ENCODE measurements at regions not wholly inside any gene's neighbourhood (a gene's known extent, or its start where the extent isn't known, plus 50 kb on each side); places are given as distances from the start of the nearest gene placed in this dataset.
"Not testable (repeated sequence)": the region's sequence is repeated elsewhere in the genome, so short reads cannot be mapped to it uniquely, and the experiment has no call there.

- H3K4me2 ChIP-seq (ENCODE audit: extremely low read depth, insufficient read depth, low read length), result peak overlapping the region; percentile 75
- peak overlapping the region; percentile 85 for H3K27ac ChIP-seq (ENCODE audit: insufficient read depth, low read length)
- H3K36me3 ChIP-seq (ENCODE audit: control insufficient read depth, insufficient read depth, low read length), result no peaks in the 10 kb centered on the region
- peaks cover 5% of the 10 kb centered on the region for H3K79me2 ChIP-seq (ENCODE audit: control insufficient read depth, insufficient read depth, low read length)
- H3K4me3 ChIP-seq (replicated peaks in 1 of 4; ENCODE audit: control extremely low read depth in 1 of 4, insufficient read depth in 1 of 4, low read depth in 3 of 4, low read length in 4 of 4), result peak overlapping the region; percentile 75 to 90 (median 86)
- DNase-seq (ENCODE audit: low read depth in 2 of 2), result peak; percentile 2 to 15
- H3K9me3 ChIP-seq (ENCODE audit: control insufficient read depth, insufficient read depth, low read depth, low read length), result no peaks in the 10 kb centered on the region
- H3K9ac ChIP-seq (ENCODE audit: insufficient read depth, low read length), result peak overlapping the region; percentile 97
- no peaks in the 10 kb centered on the region for H4K20me1 ChIP-seq (ENCODE audit: control insufficient read depth, extremely low read depth, insufficient read depth, low read length)
- no peak for TF ChIP-seq EZH2 (IDR thresholded peaks at IDR 0.05; ENCODE audit: low read length, missing control alignments)
- TF ChIP-seq CTCF (conservative IDR thresholded peaks at IDR 0.05 in 1 of 2, IDR thresholded peaks at IDR 0.05 in 1 of 2; ENCODE audit: low read depth in 1 of 2, low read length in 2 of 2), result no peak
- no peak overlapping the region for H2AFZ ChIP-seq (ENCODE audit: low read length)
- H3K4me1 ChIP-seq (ENCODE audit: control insufficient read depth, extremely low read depth, insufficient read depth, low read length), result peaks cover 2% of the 10 kb centered on the region
- H3K27me3 ChIP-seq (ENCODE audit: control insufficient read depth, insufficient read depth, low read length), result no peaks in the 10 kb centered on the region
Observed at GRCh38 chr7:67301667-67302066, 305.0 kb downstream of the TYW1 start.

DNA sequence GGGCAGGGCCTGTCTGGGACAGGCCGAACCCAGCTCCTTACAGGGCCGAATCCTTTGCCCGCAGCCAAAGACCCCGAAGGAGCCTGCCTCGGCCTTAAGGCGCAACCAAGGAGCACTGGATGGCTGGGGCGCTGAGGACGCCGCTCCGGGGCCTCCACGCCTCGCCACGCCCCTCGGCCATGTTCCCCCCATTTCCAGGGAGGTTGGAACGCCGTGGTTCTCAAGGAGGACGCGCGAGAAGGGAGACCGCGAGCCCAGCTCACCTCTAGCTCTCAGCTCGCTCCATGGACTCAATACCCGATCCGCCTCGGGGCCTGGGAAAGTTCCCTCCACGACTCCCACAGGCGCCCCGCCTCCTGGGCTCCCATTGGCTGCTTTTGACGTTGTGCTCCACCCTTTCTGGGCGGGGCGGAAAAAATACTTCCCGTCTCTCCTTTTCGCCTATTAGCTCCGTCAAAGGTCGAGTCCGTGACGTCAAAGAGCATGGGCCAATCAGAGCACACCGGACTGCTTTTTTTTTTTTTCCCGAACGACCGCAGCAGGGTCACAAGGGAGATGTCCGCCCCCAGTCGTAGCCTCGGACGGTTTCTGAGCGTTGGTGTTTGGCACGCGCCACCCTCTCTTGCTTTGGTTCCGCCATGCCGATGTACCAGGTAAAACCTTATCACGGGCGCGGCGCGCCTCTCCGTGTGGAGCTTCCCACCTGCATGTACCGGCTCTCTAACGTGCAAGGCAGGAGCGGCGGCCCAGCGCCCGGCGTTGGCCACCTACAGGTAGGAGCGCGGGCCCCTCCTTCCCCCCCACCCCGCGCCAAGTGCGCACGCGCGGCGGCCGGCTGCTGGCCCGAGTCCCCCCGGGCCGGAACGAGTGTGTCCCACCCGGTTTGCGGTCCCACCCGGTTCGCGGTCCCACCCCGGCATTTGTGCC is 305.7 kb downstream of the TYW1 start:
- H4K20me1 ChIP-seq (ENCODE audit: control insufficient read depth, extremely low read depth, insufficient read depth, low read length), result no peaks in the 10 kb centered on the region
- H3K9ac ChIP-seq (ENCODE audit: insufficient read depth, low read length), result peak overlapping the region; percentile 97
- H3K27ac ChIP-seq (ENCODE audit: insufficient read depth, low read length), result peak overlapping the region; percentile 85
- peak; percentile 98 to 99 for DNase-seq (ENCODE audit: low read depth in 2 of 2)
- peak overlapping the region; percentile 75 for H3K4me2 ChIP-seq (ENCODE audit: extremely low read depth, insufficient read depth, low read length)
- H3K4me3 ChIP-seq (replicated peaks in 1 of 4; ENCODE audit: control extremely low read depth in 1 of 4, insufficient read depth in 1 of 4, low read depth in 3 of 4, low read length in 4 of 4), result peak overlapping the region; percentile 76 to 90 (median 86)
- peak overlapping the region; percentile 98 for H2AFZ ChIP-seq (ENCODE audit: low read length)
- TF ChIP-seq EZH2 (IDR thresholded peaks at IDR 0.05; ENCODE audit: low read length, missing control alignments) (no peak), CTCF (conservative IDR thresholded peaks at IDR 0.05 in 1 of 2, IDR thresholded peaks at IDR 0.05 in 1 of 2; ENCODE audit: low read depth in 1 of 2, low read length in 2 of 2) (peak; percentile 19 to 21)
- H3K36me3 ChIP-seq (ENCODE audit: control insufficient read depth, insufficient read depth, low read length), result no peaks in the 10 kb centered on the region
- peaks cover 2% of the 10 kb centered on the region for H3K4me1 ChIP-seq (ENCODE audit: control insufficient read depth, extremely low read depth, insufficient read depth, low read length)
- H3K9me3 ChIP-seq (ENCODE audit: control insufficient read depth, insufficient read depth, low read depth, low read length), result no peaks in the 10 kb centered on the region
- no peaks in the 10 kb centered on the region for H3K27me3 ChIP-seq (ENCODE audit: control insufficient read depth, insufficient read depth, low read length)
- H3K79me2 ChIP-seq (ENCODE audit: control insufficient read depth, insufficient read depth, low read length), result peaks cover 5% of the 10 kb centered on the region

DNA sequence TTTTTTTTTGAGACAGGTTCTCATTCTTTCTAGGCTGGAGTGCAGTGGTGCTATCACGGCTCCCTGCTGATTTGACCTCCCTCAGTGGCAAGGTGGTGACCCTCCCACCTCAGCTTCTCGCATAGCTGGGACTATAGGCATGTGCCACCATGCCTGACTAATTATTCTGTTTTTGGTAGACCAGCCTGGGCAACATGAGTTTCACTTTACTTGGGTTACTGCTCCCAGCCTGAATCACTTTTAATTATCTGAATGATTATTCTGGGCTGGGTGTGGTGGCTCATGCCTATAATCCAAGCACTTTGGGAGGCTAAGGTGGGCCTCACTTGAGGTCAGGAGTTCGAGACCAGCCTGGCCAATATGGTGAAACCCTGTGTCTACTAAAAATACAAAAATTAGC is 308.2 kb downstream of the TYW1 start:
- H3K79me2 ChIP-seq (ENCODE audit: control insufficient read depth, insufficient read depth, low read length); H3K36me3 ChIP-seq (ENCODE audit: control insufficient read depth, insufficient read depth, low read length): not testable (repeated sequence)

More for the DNA sequence above, 308.2 kb downstream of the TYW1 start:
- H3K27ac ChIP-seq (ENCODE audit: insufficient read depth, low read length); H4K20me1 ChIP-seq (ENCODE audit: control insufficient read depth, extremely low read depth, insufficient read depth, low read length); H3K4me1 ChIP-seq (ENCODE audit: control insufficient read depth, extremely low read depth, insufficient read depth, low read length); H3K9me3 ChIP-seq (ENCODE audit: control insufficient read depth, insufficient read depth, low read depth, low read length); H2AFZ ChIP-seq (ENCODE audit: low read length); H3K4me2 ChIP-seq (ENCODE audit: extremely low read depth, insufficient read depth, low read length); H3K4me3 ChIP-seq (replicated peaks in 1 of 4; ENCODE audit: control extremely low read depth in 1 of 4, insufficient read depth in 1 of 4, low read depth in 3 of 4, low read length in 4 of 4); DNase-seq (ENCODE audit: low read depth in 2 of 2); H3K9ac ChIP-seq (ENCODE audit: insufficient read depth, low read length); H3K27me3 ChIP-seq (ENCODE audit: control insufficient read depth, insufficient read depth, low read length): not testable (repeated sequence)

Measured in fibroblast of lung (primary cell).